ENCODE measurements at regions not wholly inside any gene's neighbourhood (a gene's known extent, or its start where the extent isn't known, plus 50 kb on each side); places are given as distances from the start of the nearest gene placed in this dataset.
A peak's percentile ranks its signal among the peaks of the same experiment; 100 is the strongest.
"Not testable (repeated sequence)": the region's sequence is repeated elsewhere in the genome, so short reads cannot be mapped to it uniquely, and the experiment has no call there.

DNA sequence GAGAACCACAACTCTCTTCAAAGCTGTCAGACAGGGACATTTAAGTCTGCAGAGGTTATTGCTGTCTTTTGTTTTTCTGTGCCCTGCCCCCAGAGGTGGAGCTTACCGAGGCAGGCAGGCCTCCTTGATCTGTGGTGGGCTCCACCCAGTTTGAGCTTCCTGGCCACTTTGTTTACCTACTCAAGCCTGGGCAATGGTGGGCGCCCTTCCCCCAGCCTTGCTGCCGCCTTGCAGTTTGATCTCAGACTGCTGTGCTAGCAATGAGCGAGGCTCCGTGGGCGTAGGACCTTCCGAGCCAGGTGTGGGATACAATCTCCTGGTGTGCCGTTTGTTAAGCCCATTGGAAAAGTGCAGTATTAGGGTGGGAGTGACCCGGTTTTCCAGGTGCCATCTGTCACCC is 822.1 kb downstream of the KCNMA1 start:
- not testable (repeated sequence) for DNase-seq (ENCODE audit: low spot score)

DNA sequence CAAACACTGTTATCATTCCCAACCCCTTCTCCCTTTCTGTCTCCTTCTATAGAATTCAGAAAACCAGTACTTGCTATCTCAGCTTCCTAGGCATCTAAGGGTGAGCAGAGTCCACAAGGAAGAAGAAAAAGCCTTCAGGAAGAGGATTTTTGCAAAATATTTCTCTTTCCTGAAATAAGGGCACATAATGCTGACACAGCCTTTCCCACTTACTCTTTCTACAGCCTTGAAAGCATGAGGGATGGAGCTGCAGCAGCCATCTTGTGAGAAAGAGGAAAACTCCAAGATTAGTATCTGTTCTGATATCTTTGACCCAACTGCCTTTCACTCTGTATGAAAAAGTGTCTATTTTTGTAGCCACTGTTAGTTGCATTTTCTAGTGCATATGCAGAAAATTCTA is 826.2 kb downstream of the KCNMA1 start:
- no peak for DNase-seq (ENCODE audit: low spot score)

DNA sequence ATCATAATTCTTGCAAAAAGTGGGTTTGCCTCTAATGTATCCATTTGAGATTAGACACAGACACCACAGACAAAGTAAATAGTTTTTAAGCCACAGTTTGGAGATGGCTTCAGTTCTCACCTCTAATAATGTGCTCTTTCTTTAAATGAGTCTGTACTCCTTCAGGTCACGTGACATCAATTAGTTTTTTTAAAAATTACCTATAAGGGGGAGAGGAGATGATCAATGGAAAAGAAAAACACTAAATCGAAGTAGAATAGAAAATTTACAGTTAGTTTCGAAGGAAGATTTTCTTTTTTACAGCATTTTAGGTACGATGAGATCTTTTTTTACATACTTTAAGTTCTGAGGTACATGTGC is 849.2 kb downstream of the KCNMA1 start:
- no peak for DNase-seq (ENCODE audit: low spot score)

DNA sequence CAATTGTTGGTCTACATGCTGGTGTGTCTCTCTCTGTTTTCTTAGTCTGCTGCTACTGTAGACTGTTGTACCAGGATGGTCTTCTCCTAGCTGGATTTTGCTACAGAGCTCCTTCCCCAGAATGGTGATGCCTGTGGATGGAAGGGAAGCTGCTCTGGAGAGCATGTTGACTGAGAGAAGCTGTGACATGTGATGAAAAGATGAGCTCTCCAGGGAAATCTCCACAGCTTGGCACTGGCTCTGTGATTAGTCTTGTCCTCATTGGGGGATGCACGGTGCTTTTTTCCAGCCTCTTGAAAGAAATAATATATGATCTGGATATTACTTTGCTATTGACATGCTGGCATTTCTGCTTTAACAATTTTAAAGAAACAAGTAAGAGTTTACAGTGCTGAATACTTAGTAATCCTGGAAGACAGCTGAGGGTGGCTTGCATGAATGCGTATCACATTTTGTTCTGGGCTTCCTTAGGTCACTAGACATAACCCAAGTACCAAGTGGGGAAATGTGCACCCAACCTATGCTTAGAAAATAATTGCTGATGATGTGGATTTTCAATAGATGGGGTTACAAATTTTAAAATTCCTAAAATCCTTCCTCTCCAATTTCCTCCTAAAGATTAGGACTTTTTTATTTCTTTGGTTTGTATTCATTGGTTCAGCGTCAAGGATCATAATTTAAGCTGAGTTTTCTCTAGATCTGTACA is 849.7 kb downstream of the KCNMA1 start:
- no peak for DNase-seq (ENCODE audit: low spot score)

DNA sequence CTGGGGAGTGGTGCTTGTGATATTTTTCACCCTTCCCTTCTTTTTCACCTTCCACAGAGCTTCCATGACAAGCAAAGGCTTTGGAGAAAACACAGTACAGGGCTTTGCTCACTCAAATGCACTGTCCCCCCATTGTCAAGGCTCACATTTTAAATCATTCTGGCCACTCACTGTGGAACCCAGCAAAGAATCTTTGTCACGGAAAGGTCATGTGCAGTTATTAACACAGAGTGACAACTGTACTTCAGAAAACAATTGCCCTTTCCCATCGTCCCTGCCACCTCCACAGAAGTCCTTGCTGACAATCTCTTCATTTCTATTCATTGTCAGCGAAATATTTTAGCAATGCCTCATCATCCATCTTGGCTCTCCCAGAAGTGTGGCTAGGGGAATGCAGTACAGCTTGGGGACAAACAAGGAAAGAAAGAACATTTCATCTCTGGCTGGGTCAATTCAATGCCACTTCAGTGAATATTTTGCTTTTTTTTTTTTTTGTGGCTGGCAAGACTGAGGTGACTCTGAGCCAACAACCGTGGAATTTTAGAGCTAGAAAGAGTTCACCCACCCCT is 851.0 kb downstream of the KCNMA1 start:
- no peak for DNase-seq (ENCODE audit: low spot score)

DNA sequence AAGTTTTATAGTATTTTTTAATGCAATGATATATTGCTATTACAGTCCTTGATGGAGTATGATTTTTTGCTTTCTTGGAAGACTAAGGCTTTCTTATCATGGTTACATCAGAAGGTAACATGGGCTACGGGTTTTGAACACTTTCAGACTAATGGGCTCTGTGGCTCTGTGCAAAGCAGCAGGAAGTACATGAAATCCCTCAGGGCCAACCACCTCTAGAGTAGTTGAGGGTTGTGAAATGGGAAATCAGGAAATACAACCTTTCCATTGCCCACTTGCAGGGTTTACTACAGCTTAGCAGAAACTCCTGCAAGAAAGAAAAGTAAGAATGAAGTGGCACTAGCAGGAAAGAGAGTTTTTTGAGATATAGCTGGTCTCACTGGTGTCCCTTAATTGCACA is 853.5 kb downstream of the KCNMA1 start:
- no peak for DNase-seq (ENCODE audit: low spot score)

DNA sequence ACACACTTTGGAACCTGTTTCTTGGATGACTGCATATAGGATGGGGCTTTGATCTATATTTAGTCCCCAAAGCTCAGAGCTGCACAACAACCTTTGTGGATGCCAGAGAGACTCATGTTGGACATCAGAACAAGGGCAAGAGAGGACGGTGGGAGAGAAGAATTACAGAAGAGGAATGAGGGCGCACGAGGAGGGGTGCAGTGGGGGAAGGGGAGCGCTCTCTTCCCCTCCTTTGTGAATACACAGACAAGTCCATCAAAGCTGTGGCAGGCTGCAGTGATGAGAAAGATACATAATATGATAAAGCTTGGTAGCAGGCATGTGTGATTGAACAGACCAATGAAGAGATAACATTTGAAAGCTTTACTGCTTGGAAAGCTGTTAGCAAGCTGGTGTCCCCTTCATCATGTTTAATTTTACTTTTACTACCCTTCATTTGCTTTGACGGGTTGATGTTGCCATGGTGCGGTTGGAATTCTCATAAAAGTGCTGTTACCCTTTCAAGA is 857.8 kb downstream of the KCNMA1 start:
- DNase-seq (ENCODE audit: low spot score), result no peak

DNA sequence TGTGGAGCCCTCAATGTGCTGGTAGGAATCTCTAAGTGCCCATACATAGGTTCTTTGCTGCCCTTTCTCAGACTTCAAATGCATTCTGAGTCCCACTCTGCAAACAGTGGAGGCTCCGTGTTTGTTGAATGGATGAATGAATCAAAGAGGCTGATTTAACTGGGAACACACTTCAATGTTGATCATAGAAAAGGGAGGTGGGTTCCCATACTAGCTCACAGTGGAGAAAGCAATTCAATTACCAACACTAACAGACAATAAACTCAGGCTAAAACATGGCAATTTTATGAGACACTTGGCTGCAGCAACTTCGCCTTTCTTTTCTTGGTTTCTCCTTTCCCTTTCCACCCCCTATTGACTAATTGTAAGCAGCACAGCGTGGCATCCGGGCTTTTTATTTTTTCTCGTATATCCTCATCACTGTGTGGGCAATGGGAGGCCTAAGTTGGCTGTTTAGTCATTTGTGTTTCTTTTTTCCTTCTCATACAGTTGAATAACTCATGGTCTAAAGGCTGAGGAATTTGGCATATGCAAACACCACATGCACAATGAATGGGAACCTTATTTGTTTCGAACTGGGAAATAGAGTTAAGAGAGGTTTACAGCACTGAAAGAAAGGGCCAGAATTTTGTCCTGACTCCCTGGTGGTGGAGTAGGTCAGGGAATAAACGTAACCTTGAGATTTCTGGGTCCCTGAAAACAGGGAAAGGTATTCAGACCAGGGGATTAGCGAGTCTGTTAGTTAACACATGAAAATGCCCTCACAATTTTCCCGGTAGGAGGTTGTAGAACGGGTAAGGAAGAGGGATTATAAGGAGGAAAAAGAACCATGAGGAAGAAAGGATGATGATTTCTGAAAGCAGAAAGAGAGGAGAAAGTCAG is 858.5 kb downstream of the KCNMA1 start:
- DNase-seq (ENCODE audit: low spot score), result peak; percentile 3

DNA sequence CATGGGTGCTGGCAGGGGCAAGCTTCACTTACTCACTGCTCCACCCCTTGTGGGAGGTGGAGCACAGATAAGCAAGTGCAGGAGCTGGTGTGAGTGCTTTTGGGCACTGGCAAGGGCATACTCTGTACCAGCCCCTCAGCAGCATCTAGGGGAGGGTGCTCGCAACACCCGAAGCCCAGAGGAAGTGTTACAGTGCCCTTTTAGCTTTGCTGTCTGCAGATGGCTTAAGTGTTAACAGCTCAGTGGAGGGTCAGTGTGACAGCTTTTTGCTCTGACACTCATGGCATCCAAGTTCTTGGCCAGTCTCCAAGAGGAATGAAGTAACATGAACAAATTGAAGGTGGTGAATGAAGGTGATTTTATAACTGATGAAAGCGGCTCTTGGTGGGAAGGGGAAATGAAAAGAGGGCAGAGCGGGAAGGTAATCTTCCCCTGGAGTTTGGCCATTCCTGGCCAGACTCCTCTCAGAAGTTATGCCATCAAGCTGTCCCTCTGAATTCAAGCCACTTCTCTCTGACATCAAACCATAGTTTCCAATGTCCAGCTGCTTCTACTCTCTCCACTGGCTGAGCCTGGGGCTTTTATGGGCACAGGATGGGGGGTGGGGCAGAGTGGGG is 862.5 kb downstream of the KCNMA1 start:
- DNase-seq (ENCODE audit: low spot score), result no peak

DNA sequence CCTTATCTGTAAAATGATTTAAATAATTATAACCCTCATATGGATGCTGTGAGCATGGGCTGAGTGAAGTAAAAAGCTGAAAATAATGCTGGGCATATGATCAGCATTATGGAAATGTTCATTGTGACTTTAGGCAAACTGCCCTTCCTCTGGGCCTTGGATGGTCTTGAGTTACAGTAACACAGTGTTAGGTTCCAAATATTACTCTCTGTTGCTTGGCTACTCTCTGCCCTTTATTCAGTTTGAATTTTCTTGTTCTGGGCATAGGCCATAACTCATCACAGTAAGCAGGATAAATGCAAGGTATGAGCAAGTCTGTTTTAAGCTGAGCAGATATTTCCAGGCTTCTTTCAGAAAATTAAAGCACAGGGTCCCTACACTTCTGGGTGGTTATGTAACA is 868.0 kb downstream of the KCNMA1 start:
- no peak for DNase-seq (ENCODE audit: low spot score)

DNA sequence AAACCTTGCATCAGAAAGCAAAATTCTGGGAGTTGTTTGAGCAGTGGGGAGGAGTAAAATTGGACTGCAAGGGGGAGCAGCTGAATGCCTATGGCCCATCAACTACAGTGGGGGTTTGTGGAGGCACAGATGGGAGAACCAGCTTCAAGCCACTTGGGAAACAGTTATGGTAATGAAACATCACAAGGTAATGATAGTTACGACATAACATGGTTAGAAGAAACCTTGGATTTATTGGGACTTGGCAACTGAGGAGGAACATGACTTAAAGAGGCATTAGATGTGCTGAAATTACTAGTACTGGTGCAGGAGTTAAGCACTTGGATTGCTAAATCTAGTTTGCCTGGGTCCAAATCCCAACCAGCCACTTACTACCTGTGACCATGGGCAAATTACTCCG is 868.4 kb downstream of the KCNMA1 start:
- no peak for DNase-seq (ENCODE audit: low spot score)

DNA sequence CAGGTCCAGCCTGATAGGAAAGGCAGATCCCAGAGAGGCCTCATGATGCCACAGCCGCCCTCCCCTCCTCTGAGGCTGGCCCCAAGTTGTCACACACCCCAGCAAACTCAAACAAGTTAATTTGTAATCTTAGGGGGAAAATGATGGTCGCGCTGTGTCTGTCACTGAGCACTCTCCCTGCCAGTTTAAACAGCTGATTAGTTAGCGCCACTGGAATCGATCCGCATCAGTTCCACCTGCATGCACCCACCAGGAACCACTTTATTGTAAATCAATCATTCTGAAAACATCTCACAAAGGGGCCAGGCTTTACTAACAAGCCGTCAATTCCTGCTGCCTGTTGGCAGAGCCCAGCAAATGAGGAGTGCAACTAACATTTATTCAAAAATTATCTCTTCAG is 870.9 kb downstream of the KCNMA1 start:
- no peak for DNase-seq (ENCODE audit: low spot score)

DNA sequence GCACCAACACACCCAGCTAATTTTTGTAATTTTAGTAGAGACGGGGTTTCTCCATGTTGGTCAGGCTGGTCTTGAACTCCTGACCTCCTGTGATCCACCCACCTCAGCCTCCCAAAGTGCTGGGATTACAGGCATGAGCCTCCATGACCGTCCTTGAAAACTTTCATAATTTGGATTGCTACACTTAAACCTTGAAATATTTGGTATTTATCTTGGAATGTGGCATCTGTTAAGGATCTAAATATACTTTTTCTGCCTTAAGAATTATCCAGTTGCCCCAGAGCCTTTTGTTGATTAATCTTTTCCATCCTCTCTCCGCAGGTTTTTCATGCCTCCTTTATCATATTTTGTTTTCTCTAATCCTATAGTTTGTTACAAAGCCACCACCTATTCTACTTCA is 872.7 kb downstream of the KCNMA1 start:
- DNase-seq (ENCODE audit: low spot score), result not testable (repeated sequence)

DNA sequence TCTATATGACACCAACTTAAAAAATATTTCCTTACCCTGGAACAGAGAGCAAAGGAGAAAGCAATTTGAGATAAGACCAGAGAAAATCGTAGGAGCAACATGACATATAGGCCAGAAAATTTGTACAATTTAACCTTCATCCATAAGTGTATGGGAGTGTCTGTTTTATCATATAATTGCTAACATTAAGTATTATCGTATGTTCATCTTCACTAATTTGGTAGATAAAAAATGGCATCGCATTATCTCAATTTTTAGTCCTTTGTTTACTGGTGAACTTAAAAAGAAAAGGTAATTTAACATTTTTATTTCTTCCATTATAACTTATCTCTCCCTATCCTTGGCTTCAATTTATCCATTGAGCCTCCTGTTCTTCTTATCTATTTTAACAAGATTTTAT is 873.4 kb downstream of the KCNMA1 start:
- DNase-seq (ENCODE audit: low spot score), result no peak

DNA sequence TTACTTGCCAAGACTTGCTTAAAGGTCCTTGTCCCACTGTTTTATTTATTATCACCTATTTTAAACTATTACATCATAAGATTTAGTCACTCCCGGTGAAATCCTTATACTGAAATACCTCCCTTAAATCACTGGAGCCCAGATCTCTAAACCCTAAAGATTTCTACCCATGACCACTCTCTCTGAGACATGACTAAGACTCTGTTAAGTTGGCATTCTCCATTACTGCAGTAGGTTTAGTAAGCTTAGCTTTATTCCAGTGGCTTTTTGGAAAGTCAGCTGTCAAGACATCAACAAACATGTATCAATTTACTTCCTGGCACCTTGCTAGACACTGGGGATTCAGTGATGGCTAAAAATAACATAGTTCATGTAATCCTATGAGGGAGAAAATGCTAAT is 874.2 kb downstream of the KCNMA1 start:
- DNase-seq (ENCODE audit: low spot score), result no peak

DNA sequence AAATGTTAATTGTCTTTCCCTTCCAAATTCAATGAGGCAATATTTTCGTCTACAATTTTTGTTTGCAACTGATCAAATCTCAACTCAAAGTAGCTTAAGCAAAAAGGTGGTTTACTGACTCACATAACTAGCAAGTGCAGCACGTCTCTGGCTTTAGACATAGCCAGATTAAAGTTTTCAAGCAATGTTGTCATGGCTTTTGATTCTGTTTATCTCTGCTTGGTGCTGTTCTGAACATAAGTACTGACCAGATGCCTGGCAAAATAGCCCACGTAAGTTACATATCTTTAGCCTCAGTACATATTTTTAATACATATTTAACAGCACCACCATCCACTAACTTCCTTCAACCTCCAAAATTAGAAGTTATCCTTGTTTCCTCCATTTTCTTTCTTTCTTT is 877.9 kb downstream of the KCNMA1 start:
- no peak for DNase-seq (ENCODE audit: low spot score)

DNA sequence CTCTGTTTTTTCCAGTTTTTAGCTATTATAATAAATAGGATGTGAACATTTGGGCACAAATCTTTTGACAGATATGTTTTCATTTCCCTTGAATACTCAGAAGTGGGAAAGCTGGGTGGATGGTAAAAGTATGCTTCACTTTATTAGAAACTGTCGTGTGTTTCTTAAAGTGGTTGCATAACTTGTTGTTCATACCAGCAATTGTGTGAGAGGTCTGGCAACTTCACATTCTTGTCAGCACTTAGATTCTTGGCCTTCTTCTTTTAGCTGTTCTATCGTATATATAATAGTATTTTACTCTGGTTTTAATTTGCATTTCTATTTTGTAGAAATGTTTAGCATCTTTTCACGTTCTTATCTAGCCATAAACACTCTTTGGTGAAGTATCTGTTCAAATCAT is 894.4 kb downstream of the KCNMA1 start:
- DNase-seq (ENCODE audit: low spot score), result no peak

DNA sequence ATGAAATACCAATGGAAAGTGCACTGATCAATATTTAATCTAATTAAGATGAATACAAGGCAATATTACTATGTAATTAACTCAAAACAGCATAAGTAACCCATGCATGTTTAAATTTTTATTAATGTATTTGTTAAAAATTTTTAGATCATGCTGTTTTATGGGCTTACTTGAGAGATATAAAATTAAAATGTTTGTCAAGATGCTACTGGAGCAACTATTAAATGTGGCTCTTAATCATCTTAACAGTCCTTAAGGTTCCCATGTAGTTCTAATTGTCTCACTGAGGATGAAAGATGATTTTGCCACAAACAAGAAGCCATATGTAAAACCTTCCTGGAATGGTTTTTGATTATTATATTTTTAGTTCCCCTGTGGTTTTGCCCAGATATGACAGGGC is 897.1 kb downstream of the KCNMA1 start:
- DNase-seq (ENCODE audit: low spot score), result no peak

DNA sequence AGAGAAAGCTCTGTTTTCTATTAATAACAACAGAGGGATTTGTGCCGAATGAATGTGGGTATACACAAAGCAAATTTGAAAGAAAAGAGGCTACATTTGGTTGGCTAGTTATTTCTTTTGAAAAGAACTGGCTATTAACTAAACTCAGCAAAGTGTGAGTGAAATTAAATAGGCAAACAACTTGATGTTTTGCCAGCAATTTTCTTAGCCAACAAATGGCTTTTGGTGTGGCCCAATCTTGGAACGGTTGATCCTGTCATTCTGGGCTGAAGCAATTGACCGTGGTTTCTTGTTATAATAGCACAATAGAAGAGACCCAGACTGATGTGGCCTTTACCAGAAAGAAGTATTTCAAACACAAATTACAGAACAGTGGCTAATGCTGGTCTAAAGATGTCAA is 898.6 kb downstream of the KCNMA1 start:
- DNase-seq (ENCODE audit: low spot score), result no peak

DNA sequence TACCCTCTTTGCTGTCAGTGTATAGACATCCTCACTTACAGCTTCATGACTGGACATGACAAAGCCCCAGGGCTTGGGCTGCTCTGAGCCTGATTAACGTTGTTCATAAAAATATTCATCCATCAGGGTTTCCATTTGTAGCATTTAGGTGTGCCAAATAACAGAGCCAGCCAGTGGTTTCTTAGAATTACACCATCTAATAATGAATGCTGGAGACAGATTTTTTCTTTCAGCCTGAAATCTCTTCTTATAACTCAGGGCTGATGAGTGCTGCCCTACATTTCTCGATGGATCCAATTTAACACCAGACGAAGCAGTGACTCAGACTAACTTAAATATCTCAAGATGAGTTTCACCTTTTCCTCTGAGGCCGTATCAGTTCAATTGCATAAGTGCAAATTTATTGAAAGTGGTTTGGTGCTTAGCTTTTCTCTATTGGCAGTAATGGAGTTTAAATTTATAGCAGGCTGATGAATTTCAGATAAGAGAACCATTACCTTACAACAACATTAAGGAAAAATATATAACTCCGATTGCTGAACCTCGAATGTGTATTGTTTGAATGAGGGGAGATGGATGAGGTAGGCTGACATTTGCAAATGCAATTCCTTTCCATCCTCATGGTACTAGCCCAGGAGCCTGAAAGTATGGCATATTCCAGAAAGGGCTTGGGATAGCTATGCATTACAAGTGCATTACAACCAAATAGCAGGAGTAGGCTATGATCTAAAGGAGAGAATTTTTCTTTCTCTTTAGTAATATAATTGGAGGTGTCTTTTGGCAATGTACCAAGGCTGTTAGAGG is 900.6 kb downstream of the KCNMA1 start:
- no peak for DNase-seq (ENCODE audit: low spot score)

DNA sequence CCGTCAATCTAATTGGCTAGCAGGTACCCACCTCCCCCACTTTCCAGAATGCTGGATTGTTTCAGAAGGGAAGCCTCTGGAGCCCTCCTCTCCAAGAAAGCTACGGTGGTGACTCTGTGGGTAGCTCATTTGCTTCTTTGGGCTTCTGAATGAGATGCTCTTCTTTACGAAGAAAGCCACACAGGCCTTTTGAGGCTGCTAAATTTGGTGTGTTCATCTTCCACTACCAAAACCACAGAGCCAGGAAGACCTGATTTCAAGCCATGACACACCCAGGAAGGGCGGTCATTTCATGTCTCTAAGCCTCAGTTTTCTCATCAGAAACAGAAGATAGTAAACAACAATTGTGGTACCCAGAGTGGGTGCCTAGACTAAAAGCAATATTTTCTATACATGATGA is 901.2 kb downstream of the KCNMA1 start:
- DNase-seq (ENCODE audit: low spot score), result no peak

DNA sequence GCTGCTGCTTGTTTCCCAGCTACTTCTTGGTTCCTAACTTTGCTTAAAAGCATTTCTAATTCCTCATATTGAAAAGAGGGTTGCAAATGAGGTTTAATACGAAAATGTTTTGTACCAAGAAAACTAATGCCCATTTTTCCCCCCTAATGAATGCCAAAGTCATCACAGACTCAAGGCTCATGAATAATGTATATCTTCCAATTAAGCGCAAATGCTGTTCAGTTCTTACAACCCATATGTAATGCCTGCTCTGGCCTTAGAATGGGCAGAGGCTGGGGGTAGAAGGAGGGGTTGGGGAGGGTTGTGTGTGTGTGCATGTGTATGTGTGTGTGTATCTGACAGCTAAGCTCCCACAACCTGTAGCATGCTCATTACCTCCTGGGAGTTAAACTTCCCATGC is 901.7 kb downstream of the KCNMA1 start:
- no peak for DNase-seq (ENCODE audit: low spot score)

All from COLO829 (cell line).